Prostate gland (tissue), 2 donors: ENCODE measurements at regions not wholly inside any gene's neighbourhood (a gene's known extent, or its start where the extent isn't known, plus 50 kb on each side); places are given as distances from the start of the nearest gene placed in this dataset.

ENCODE experiments used
- DNase-seq: peaks from one replicate; pipeline ENCODE4 v3.0.0-alpha.2; 2019; ENCODE audit warnings: low spot score
- H3K27ac ChIP-seq, 2 donors: fragments of 200-600 bp; sonication (generic); 2 replicates each; pipeline ENCODE4 v1.5.1; 2017 to 2019
- H3K27me3 ChIP-seq: fragments of 200-600 bp; sonication (generic); replicated peaks from 2 replicates; pipeline ENCODE4 v1.5.1; 2019; ENCODE audit not compliant: insufficient read depth
- H3K36me3 ChIP-seq, 2 donors: fragments of 200-600 bp; sonication (generic); 1 replicate in 1 of 2; 2 replicates in 1 of 2; pipeline versions ENCODE4 v1.5.1 to v1.8.1; 2017 to 2019
- H3K4me1 ChIP-seq: fragments of 200-600 bp; sonication (generic); replicated peaks from 2 replicates; pipeline ENCODE4 v1.5.1; 2019
- H3K4me3 ChIP-seq, 2 donors: fragments of 200-600 bp; sonication (generic); 2 replicates each; pipeline ENCODE4 v1.5.1; 2017 to 2019
- H3K9me3 ChIP-seq: fragments of 200-600 bp; sonication (generic); 2 replicates; pipeline ENCODE4 v1.5.1; 2017
- CTCF ChIP-seq, 4 experiments: fragments of 200-600 bp in 2 of 4; fragments of 450-650 bp in 2 of 4; sonication (generic) in 2 of 4; IDR thresholded peaks; 1 replicate in 3 of 4; 2 replicates in 1 of 4; pipeline ENCODE4 v1.5.1; 2016 to 2019; ENCODE audit warnings: antibody characterized with exemption in 4 of 4, mild to moderate bottlenecking in 2 of 4, moderate library complexity in 2 of 4
- POLR2A ChIP-seq: fragments of 450-650 bp; IDR thresholded peaks from one replicate; pipeline ENCODE4 v1.6.1; 2016; ENCODE audit warnings: antibody characterized with exemption, mild to moderate bottlenecking
- POLR2AphosphoS5 ChIP-seq: sonication (generic); formaldehyde crosslinking; IDR thresholded peaks from one replicate; pipeline ENCODE4 v1.6.1; 2017; ENCODE audit warnings: antibody characterized with exemption
- WGBS: methylation state at CpG from one replicate; pipeline ENCODE4 v1.1.5; 2018; 5-methylcytosine and 5-hydroxymethylcytosine counted together
- intact Hi-C: fragments of 100-400 bp; cut with DNase I; formaldehyde crosslinking; loops from one replicate; pipeline ENCODE4 v1.14.2; 2022

- TF ChIP-seq POLR2A: no peak
- TF ChIP-seq CTCF (IDR thresholded peaks at IDR 0.05): no peak
- no peak for TF ChIP-seq POLR2AphosphoS5
- Histone ChIP-seq H3K36me3 (no peaks in the 10 kb centered on the region), H3K27ac (no peak overlapping the region), H3K4me1 (no peaks in the 10 kb centered on the region), H3K9me3 (no peaks in the 10 kb centered on the region), H3K4me3 (no peak overlapping the region), H3K27me3 (no peaks in the 10 kb centered on the region)
- 100% methylated on average over 1 of the region's 1 CpG for WGBS
- DNase-seq: no peak
- intact Hi-C loops: no loop called here
Observed at GRCh38 chr11:23202611-23203010, 342.3 kb upstream of the CCDC179 start.

- Histone ChIP-seq H3K4me1 (no peaks in the 10 kb centered on the region), H3K9me3 (no peaks in the 10 kb centered on the region), H3K4me3 (no peak overlapping the region), H3K36me3 (no peaks in the 10 kb centered on the region), H3K27me3 (no peaks in the 10 kb centered on the region), H3K27ac (no peak overlapping the region)
- no peak for DNase-seq
- TF ChIP-seq CTCF (IDR thresholded peaks at IDR 0.05) (no peak), POLR2AphosphoS5 (no peak), POLR2A (no peak)
- intact Hi-C loops: no loop called here
Observed at GRCh38 chr11:23205156-23205871, 345.0 kb upstream of the CCDC179 start.

GRCh38 chr11:23206741-23207336, 346.6 kb upstream of the CCDC179 start:
- Histone ChIP-seq H3K4me1 (no peaks in the 10 kb centered on the region), H3K4me3 (no peak overlapping the region), H3K36me3 (no peaks in the 10 kb centered on the region), H3K27me3 (no peaks in the 10 kb centered on the region), H3K9me3 (no peaks in the 10 kb centered on the region), H3K27ac (no peak overlapping the region)
- intact Hi-C loops: no loop called here
- TF ChIP-seq CTCF (IDR thresholded peaks at IDR 0.05) (no peak), POLR2AphosphoS5 (no peak), POLR2A (no peak)
- no peak for DNase-seq

- Histone ChIP-seq H3K4me3 (no peak overlapping the region), H3K36me3 (no peaks in the 10 kb centered on the region), H3K27me3 (no peaks in the 10 kb centered on the region), H3K27ac (no peak overlapping the region), H3K4me1 (no peaks in the 10 kb centered on the region), H3K9me3 (no peaks in the 10 kb centered on the region)
- TF ChIP-seq POLR2A: no peak
- no peak for TF ChIP-seq POLR2AphosphoS5
- no peak for TF ChIP-seq CTCF (IDR thresholded peaks at IDR 0.05)
- no peak for DNase-seq
- 97% methylated on average over 3 of the region's 3 CpGs for WGBS
- intact Hi-C loops: no loop called here
Observed at GRCh38 chr11:23211221-23211620, 350.9 kb upstream of the CCDC179 start.

- 24% methylated on average over 1 of the region's 1 CpG for WGBS
- Histone ChIP-seq H3K36me3 (no peaks in the 10 kb centered on the region), H3K27ac (no peak overlapping the region), H3K27me3 (no peaks in the 10 kb centered on the region), H3K4me1 (no peaks in the 10 kb centered on the region), H3K4me3 (no peak overlapping the region), H3K9me3 (no peaks in the 10 kb centered on the region)
- TF ChIP-seq POLR2A (no peak), CTCF (IDR thresholded peaks at IDR 0.05) (no peak), POLR2AphosphoS5 (no peak)
- intact Hi-C loops: no loop called here
- DNase-seq: no peak
Observed at GRCh38 chr11:23212807-23213206, 352.5 kb upstream of the CCDC179 start.
